HL-60 (cell line): ENCODE measurements at regions not wholly inside any gene's neighbourhood (a gene's known extent, or its start where the extent isn't known, plus 50 kb on each side); places are given as distances from the start of the nearest gene placed in this dataset.

ENCODE experiments used
- DNase-seq, 2 experiments: peaks; one replicate each; pipeline ENCODE4 v3.0.0-alpha.2; 2010 to 2020; ENCODE audit warnings: low read depth in 1 of 2, low spot score in 1 of 2
- H3K27ac ChIP-seq: fragments of 250-450 bp; sonication (Bioruptor Pico); replicated peaks from 2 replicates; pipeline ENCODE4 v1.5.1; 2020; ENCODE audit warnings: mild to moderate bottlenecking, moderate library complexity
- H3K27me3 ChIP-seq: fragments of 250-450 bp; sonication (Bioruptor Pico); 2 replicates; pipeline ENCODE4 v1.5.1; 2021; ENCODE audit warnings: mild to moderate bottlenecking, moderate library complexity; ENCODE audit not compliant: insufficient read depth, poor library complexity, severe bottlenecking
- H3K4me3 ChIP-seq: replicated peaks from 2 replicates; pipeline ENCODE4 v1.5.1; 2011; ENCODE audit warnings: mild to moderate bottlenecking, control low read depth, low read length; ENCODE audit not compliant: insufficient read depth
- GABPA ChIP-seq: IDR thresholded peaks from 2 replicates; pipeline ENCODE4 v1.6.1; 2012; ENCODE audit warnings: low read depth
- POLR2AphosphoS5 ChIP-seq: IDR thresholded peaks from 2 replicates; pipeline ENCODE4 v1.6.1; 2012; ENCODE audit warnings: low read depth
- SPI1 ChIP-seq: IDR thresholded peaks from 2 replicates; pipeline ENCODE4 v1.6.1; 2012; ENCODE audit warnings: low read depth, mild to moderate bottlenecking, borderline replicate concordance
- TF ChIP-seq, protein P1 (sequence below): IDR thresholded peaks from 2 replicates; pipeline ENCODE4 v1.6.1; 2012; ENCODE audit warnings: low read depth; ENCODE audit not compliant: insufficient replicate concordance
- TF ChIP-seq, protein P2 (sequence below): IDR thresholded peaks from one replicate; pipeline ENCODE4 v1.5.1; 2011; ENCODE audit warnings: low read length, control low read depth, inconsistent platforms; ENCODE audit not compliant: insufficient read depth

DNA sequence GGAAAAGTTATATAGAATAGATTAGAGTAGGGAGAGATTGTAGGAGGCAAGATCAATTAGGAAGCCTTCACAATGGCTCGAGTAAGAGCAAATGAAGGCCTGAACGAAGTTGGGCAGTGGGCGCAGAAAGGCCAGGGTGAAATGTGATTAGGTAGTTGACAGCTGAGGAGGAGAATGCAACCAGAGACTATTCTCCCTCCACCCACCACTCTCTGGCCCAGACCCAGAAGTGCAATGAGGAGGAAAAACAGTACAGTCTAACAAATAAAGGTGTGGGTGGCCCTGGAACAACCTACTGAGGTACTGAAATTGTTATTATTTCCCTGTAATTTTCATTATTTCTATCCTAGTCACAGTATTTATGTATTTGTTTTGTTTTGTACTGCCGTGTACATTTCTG lies 176.7 kb downstream of the SLC39A8 start:
- DNase-seq: no peak
- H3K27ac ChIP-seq: no peak overlapping the region
- no peaks in the 10 kb centered on the region for H3K27me3 ChIP-seq
- TF ChIP-seq, protein P1, sequence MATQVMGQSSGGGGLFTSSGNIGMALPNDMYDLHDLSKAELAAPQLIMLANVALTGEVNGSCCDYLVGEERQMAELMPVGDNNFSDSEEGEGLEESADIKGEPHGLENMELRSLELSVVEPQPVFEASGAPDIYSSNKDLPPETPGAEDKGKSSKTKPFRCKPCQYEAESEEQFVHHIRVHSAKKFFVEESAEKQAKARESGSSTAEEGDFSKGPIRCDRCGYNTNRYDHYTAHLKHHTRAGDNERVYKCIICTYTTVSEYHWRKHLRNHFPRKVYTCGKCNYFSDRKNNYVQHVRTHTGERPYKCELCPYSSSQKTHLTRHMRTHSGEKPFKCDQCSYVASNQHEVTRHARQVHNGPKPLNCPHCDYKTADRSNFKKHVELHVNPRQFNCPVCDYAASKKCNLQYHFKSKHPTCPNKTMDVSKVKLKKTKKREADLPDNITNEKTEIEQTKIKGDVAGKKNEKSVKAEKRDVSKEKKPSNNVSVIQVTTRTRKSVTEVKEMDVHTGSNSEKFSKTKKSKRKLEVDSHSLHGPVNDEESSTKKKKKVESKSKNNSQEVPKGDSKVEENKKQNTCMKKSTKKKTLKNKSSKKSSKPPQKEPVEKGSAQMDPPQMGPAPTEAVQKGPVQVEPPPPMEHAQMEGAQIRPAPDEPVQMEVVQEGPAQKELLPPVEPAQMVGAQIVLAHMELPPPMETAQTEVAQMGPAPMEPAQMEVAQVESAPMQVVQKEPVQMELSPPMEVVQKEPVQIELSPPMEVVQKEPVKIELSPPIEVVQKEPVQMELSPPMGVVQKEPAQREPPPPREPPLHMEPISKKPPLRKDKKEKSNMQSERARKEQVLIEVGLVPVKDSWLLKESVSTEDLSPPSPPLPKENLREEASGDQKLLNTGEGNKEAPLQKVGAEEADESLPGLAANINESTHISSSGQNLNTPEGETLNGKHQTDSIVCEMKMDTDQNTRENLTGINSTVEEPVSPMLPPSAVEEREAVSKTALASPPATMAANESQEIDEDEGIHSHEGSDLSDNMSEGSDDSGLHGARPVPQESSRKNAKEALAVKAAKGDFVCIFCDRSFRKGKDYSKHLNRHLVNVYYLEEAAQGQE: no peak
- TF ChIP-seq GABPA: no peak
- TF ChIP-seq, protein P2, sequence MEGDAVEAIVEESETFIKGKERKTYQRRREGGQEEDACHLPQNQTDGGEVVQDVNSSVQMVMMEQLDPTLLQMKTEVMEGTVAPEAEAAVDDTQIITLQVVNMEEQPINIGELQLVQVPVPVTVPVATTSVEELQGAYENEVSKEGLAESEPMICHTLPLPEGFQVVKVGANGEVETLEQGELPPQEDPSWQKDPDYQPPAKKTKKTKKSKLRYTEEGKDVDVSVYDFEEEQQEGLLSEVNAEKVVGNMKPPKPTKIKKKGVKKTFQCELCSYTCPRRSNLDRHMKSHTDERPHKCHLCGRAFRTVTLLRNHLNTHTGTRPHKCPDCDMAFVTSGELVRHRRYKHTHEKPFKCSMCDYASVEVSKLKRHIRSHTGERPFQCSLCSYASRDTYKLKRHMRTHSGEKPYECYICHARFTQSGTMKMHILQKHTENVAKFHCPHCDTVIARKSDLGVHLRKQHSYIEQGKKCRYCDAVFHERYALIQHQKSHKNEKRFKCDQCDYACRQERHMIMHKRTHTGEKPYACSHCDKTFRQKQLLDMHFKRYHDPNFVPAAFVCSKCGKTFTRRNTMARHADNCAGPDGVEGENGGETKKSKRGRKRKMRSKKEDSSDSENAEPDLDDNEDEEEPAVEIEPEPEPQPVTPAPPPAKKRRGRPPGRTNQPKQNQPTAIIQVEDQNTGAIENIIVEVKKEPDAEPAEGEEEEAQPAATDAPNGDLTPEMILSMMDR: no peak
- no peak for TF ChIP-seq POLR2AphosphoS5
- TF ChIP-seq SPI1: no peak
- no peak overlapping the region for H3K4me3 ChIP-seq

DNA sequence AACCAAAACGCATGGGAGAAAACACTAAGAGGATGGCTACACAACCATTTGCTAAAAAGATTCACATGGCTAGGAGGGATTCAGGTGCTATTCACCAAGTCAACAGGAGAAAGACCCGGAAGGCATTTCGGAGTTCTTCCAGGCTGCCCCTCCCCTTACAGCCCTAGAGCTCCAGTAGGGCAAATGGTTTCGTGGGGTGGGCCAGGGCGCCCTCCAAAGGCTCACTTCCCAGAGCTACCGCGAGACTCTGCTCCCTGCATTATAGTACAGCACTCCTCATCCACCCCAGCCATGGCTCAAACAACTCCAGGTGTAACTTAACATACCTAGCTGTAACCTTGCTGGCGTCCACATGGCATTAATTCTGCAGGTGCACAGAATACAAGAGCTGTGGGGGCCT lies 179.7 kb downstream of the SLC39A8 start:
- Histone ChIP-seq H3K4me3 (no peak overlapping the region), H3K27ac (no peak overlapping the region), H3K27me3 (no peaks in the 10 kb centered on the region)
- TF ChIP-seq GABPA (no peak), POLR2AphosphoS5 (no peak), SPI1 (no peak)
- TF ChIP-seq, protein P2: no peak
- TF ChIP-seq, protein P1: no peak
- DNase-seq: no peak

DNA sequence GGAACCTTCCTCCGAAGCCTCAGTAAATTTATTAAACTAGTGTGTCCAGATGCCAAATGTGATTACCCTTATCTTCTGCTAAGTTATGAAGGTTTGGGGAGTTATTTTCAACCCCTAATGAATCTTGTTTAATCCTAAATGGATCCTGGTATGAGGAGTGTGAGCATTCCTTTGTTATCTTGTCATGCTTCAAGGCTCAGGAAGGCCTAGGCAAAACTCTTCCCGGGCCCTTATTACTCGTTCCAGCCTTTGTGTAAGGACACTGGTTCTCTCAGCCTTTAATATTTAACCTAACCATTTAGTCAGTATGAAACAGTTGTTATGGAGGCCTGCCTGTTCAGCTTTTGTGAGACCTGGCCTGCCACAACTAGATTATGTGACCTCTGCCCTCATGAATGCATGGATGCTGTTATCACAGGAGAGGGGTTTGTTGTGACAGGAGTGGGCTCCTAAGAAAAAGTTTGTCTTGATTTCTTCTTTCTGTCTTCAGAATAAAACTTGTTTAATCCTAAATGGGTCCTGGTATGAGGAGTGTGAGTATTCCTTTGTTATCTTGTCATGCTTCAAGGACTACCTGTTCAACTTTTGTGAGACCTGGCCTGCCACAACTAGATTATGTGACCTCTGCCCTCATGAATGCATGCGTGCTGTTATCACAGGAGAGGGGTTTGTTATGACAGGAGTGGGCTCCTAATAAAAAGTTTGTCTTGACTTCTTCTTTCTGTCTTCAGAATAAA lies 181.7 kb downstream of the SLC39A8 start:
- no peak for DNase-seq
- no peak overlapping the region for H3K27ac ChIP-seq
- TF ChIP-seq, protein P2: no peak
- TF ChIP-seq GABPA (no peak), POLR2AphosphoS5 (no peak), SPI1 (no peak)
- TF ChIP-seq, protein P1: no peak

More for the DNA sequence above, 181.7 kb downstream of the SLC39A8 start:
- Histone ChIP-seq H3K27me3 (no peaks in the 10 kb centered on the region), H3K4me3 (no peak overlapping the region)
